Erythroblast (primary cell): ENCODE measurements at regions not wholly inside any gene's neighbourhood (a gene's known extent, or its start where the extent isn't known, plus 50 kb on each side); places are given as distances from the start of the nearest gene placed in this dataset.

Source experiments
- DNase-seq, 2 experiments: peaks; one replicate each; lab custom pipeline; 2025; lab: John Stamatoyannopoulos, UW
- GATA1 ChIP-seq: IDR thresholded peaks from 2 replicates; pipeline ENCODE4 v1.6.1; 2011; ENCODE audit warnings: low read depth, mild to moderate bottlenecking, control low read depth, low read length, moderate library complexity
- POLR2A ChIP-seq: IDR thresholded peaks from 2 replicates; pipeline ENCODE4 v1.6.1; 2011; ENCODE audit warnings: mild to moderate bottlenecking, low read length

GRCh38 chr22:49483281-49483870 is 344.3 kb downstream of the BRD1 start:
- TF ChIP-seq POLR2A, result no peak
- no peak for TF ChIP-seq GATA1
- DNase-seq, result no peak

- TF ChIP-seq GATA1 (no peak), POLR2A (no peak)
- no peak for DNase-seq
Measured at GRCh38 chr22:49482811-49483210, 344.9 kb downstream of the BRD1 start.

GRCh38 chr22:49481659-49482399 is 345.8 kb downstream of the BRD1 start:
- TF ChIP-seq GATA1 (no peak), POLR2A (no peak)
- DNase-seq, result no peak

GRCh38 chr22:49480896-49481658 is 346.6 kb downstream of the BRD1 start:
- TF ChIP-seq GATA1 (no peak), POLR2A (no peak)
- DNase-seq, result no peak

GRCh38 chr22:49480331-49480730 is 347.3 kb downstream of the BRD1 start:
- DNase-seq, result no peak
- no peak for TF ChIP-seq GATA1
- no peak for TF ChIP-seq POLR2A

GRCh38 chr22:49479566-49479965 is 348.1 kb downstream of the BRD1 start:
- DNase-seq, result no peak
- no peak for TF ChIP-seq POLR2A
- TF ChIP-seq GATA1, result no peak

- TF ChIP-seq GATA1, result no peak
- TF ChIP-seq POLR2A, result no peak
- DNase-seq, result no peak
Measured at GRCh38 chr22:49476800-49477400, 350.8 kb downstream of the BRD1 start.

GRCh38 chr22:49476176-49476575 is 351.5 kb downstream of the BRD1 start:
- no peak for DNase-seq
- no peak for TF ChIP-seq GATA1
- no peak for TF ChIP-seq POLR2A

GRCh38 chr22:49475253-49475652 is 352.4 kb downstream of the BRD1 start:
- TF ChIP-seq GATA1 (no peak), POLR2A (no peak)
- DNase-seq, result no peak

- no peak for TF ChIP-seq GATA1
- no peak for TF ChIP-seq POLR2A
- no peak for DNase-seq
Measured at GRCh38 chr22:49473286-49473685, 354.4 kb downstream of the BRD1 start.

GRCh38 chr22:49470741-49471503 is 356.8 kb downstream of the BRD1 start:
- TF ChIP-seq GATA1, result no peak
- no peak for TF ChIP-seq POLR2A
- DNase-seq, result no peak

- no peak for DNase-seq
- TF ChIP-seq POLR2A (no peak), GATA1 (no peak)
Measured at GRCh38 chr22:49469896-49470740, 357.6 kb downstream of the BRD1 start.
